GM23248 (cell line): ENCODE measurements at regions not wholly inside any gene's neighbourhood (a gene's known extent, or its start where the extent isn't known, plus 50 kb on each side); places are given as distances from the start of the nearest gene placed in this dataset.

Experiments used
- DNase-seq: peaks from one replicate; pipeline ENCODE4 v3.0.0-alpha.2; 2015
- H2AFZ ChIP-seq: fragments of 200-600 bp; sonication (generic); 2 replicates; pipeline ENCODE4 v1.6.1; 2016; ENCODE audit warnings: antibody characterized with exemption
- H3F3A ChIP-seq: fragments of 200-600 bp; sonication (generic); 2 replicates; pipeline ENCODE4 v1.6.1; 2016; ENCODE audit warnings: mild to moderate bottlenecking, antibody characterized with exemption, mixed run types; ENCODE audit not compliant: insufficient read depth
- H3K27ac ChIP-seq: fragments of 200-600 bp; sonication (generic); 2 replicates; pipeline ENCODE4 v1.5.1; 2016; ENCODE audit warnings: mild to moderate bottlenecking
- H3K27me3 ChIP-seq: fragments of 200-600 bp; sonication (generic); replicated peaks from 2 replicates; pipeline ENCODE4 v1.6.1; 2016; ENCODE audit warnings: mild to moderate bottlenecking; ENCODE audit not compliant: insufficient read depth
- H3K36me3 ChIP-seq: fragments of 200-600 bp; sonication (generic); 2 replicates; pipeline ENCODE4 v1.6.1; 2016; ENCODE audit warnings: low read depth, mild to moderate bottlenecking
- H3K4me1 ChIP-seq: fragments of 200-600 bp; sonication (generic); 2 replicates; pipeline ENCODE4 v1.6.1; 2016; ENCODE audit warnings: mild to moderate bottlenecking; ENCODE audit not compliant: insufficient read depth
- H3K4me2 ChIP-seq: fragments of 200-600 bp; sonication (generic); one replicate; pipeline ENCODE4 v1.6.1; 2016; ENCODE audit warnings: mild to moderate bottlenecking; ENCODE audit not compliant: unreplicated experiment
- H3K4me3 ChIP-seq: fragments of 200-600 bp; sonication (generic); 2 replicates; pipeline ENCODE4 v1.5.1; 2016; ENCODE audit warnings: mild to moderate bottlenecking
- H3K79me2 ChIP-seq: fragments of 200-600 bp; sonication (generic); 2 replicates; pipeline ENCODE4 v1.6.1; 2016; ENCODE audit warnings: mild to moderate bottlenecking; ENCODE audit not compliant: insufficient read depth
- H3K9ac ChIP-seq: fragments of 200-600 bp; sonication (generic); 2 replicates; pipeline ENCODE4 v1.6.1; 2016; ENCODE audit warnings: mild to moderate bottlenecking
- H3K9me2 ChIP-seq: fragments of 200-600 bp; sonication (generic); 2 replicates; pipeline ENCODE4 v1.6.1; 2016; ENCODE audit warnings: mixed run types, mild to moderate bottlenecking, moderate library complexity; ENCODE audit not compliant: insufficient read depth
- H3K9me3 ChIP-seq: fragments of 200-600 bp; sonication (generic); one replicate; pipeline ENCODE4 v1.6.1; 2017; ENCODE audit warnings: low read depth
- H4K20me1 ChIP-seq: fragments of 200-600 bp; sonication (generic); 2 replicates; pipeline ENCODE4 v1.6.0; 2016; ENCODE audit not compliant: insufficient read depth
- EZH2 ChIP-seq: fragments of 200-600 bp; sonication (generic); IDR thresholded peaks from 2 replicates; pipeline ENCODE4 v1.6.1; 2018; ENCODE audit warnings: antibody characterized with exemption, mild to moderate bottlenecking; ENCODE audit not compliant: insufficient read depth, poor library complexity, severe bottlenecking
- EZH2phosphoT487 ChIP-seq: fragments of 200-600 bp; sonication (generic); IDR thresholded peaks from 2 replicates; pipeline ENCODE4 v1.6.1; 2018; ENCODE audit warnings: antibody characterized with exemption, moderate library complexity, mild to moderate bottlenecking, low read depth; ENCODE audit not compliant: insufficient read depth
- WGBS, 2 experiments: methylation state at CpG; one replicate each; pipeline ENCODE4 v1.1.6; 2015 to 2017; ENCODE audit warnings: low lambda C conversion rate in 2 of 2, low coverage in 1 of 2; ENCODE audit errors: missing lambda C conversion rate in 2 of 2; 5-methylcytosine and 5-hydroxymethylcytosine counted together
- in situ Hi-C: fragments of 300-500 bp; cut with MboI; formaldehyde crosslinking; loops from 2 replicates; pipeline ENCODE4 v1.15.0; 2020

GRCh38 chr12:90659060-90659459 is 295.9 kb downstream of the CCER1 start:
- in situ Hi-C loops, result no loop called here
- Histone ChIP-seq H2AFZ (no peak overlapping the region), H3K27me3 (no peaks in the 10 kb centered on the region), H3K4me3 (no peak overlapping the region), H3K79me2 (no peaks in the 10 kb centered on the region), H3F3A (no peaks in the 10 kb centered on the region), H3K4me1 (no peaks in the 10 kb centered on the region), H4K20me1 (no peaks in the 10 kb centered on the region), H3K9me2 (no peaks in the 10 kb centered on the region), H3K9ac (no peak overlapping the region), H3K4me2 (no peak overlapping the region), H3K9me3 (no peaks in the 10 kb centered on the region), H3K36me3 (no peaks in the 10 kb centered on the region), H3K27ac (no peak overlapping the region)
- WGBS, 2 experiments, result 81 to 88% methylated on average over 2 of the region's 2 CpGs
- DNase-seq, result no peak
- TF ChIP-seq EZH2 (no peak), EZH2phosphoT487 (no peak)

GRCh38 chr12:90653040-90653439 is 301.9 kb downstream of the CCER1 start:
- H3K4me3 ChIP-seq, result no peak overlapping the region
- no peaks in the 10 kb centered on the region for H3K9me2 ChIP-seq
- H4K20me1 ChIP-seq, result no peaks in the 10 kb centered on the region
- no peaks in the 10 kb centered on the region for H3K36me3 ChIP-seq
- no peaks in the 10 kb centered on the region for H3K79me2 ChIP-seq
- H3F3A ChIP-seq, result 0 out of 2 replicates have a peak, but pooled peaks cover 6% of the 10 kb centered on the region
- in situ Hi-C loops, result no loop called here
- peak overlapping the region; percentile 32 for H3K27ac ChIP-seq
- 13 to 32% methylated on average over 2 of the region's 2 CpGs for WGBS, 2 experiments
- H3K27me3 ChIP-seq, result no peaks in the 10 kb centered on the region
- DNase-seq, result peak; percentile 84
- H2AFZ ChIP-seq, result no peak overlapping the region
- H3K4me1 ChIP-seq, result no peaks in the 10 kb centered on the region
- H3K9me3 ChIP-seq, result no peaks in the 10 kb centered on the region
- no peak overlapping the region for H3K4me2 ChIP-seq
- TF ChIP-seq EZH2phosphoT487, result no peak
- TF ChIP-seq EZH2, result no peak
- no peak overlapping the region for H3K9ac ChIP-seq

GRCh38 chr12:90652280-90652679 is 302.7 kb downstream of the CCER1 start:
- no peaks in the 10 kb centered on the region for H3K9me3 ChIP-seq
- H4K20me1 ChIP-seq, result no peaks in the 10 kb centered on the region
- H3K9ac ChIP-seq, result no peak overlapping the region
- no peaks in the 10 kb centered on the region for H3K9me2 ChIP-seq
- no peaks in the 10 kb centered on the region for H3K36me3 ChIP-seq
- no peaks in the 10 kb centered on the region for H3K79me2 ChIP-seq
- TF ChIP-seq EZH2 (no peak), EZH2phosphoT487 (no peak)
- no peak overlapping the region for H3K4me2 ChIP-seq
- 64 to 70% methylated on average over 2 of the region's 2 CpGs for WGBS, 2 experiments
- 0 out of 2 replicates have a peak, but pooled peaks cover 6% of the 10 kb centered on the region for H3F3A ChIP-seq
- in situ Hi-C loops, result no loop called here
- H2AFZ ChIP-seq, result no peak overlapping the region
- no peaks in the 10 kb centered on the region for H3K4me1 ChIP-seq
- no peak overlapping the region for H3K27ac ChIP-seq
- no peaks in the 10 kb centered on the region for H3K27me3 ChIP-seq
- H3K4me3 ChIP-seq, result no peak overlapping the region
- no peak for DNase-seq

- Histone ChIP-seq H3K27ac (no peak overlapping the region), H3K36me3 (no peaks in the 10 kb centered on the region), H3K4me2 (no peak overlapping the region), H3K4me3 (no peak overlapping the region), H3K9me3 (no peaks in the 10 kb centered on the region), H3K79me2 (no peaks in the 10 kb centered on the region), H3K4me1 (no peaks in the 10 kb centered on the region), H4K20me1 (no peaks in the 10 kb centered on the region), H3K27me3 (no peaks in the 10 kb centered on the region), H3K9me2 (no peaks in the 10 kb centered on the region), H3K9ac (no peak overlapping the region), H2AFZ (no peak overlapping the region), H3F3A (no peaks in the 10 kb centered on the region)
- in situ Hi-C loops, result no loop called here
- no peak for DNase-seq
- TF ChIP-seq EZH2 (no peak), EZH2phosphoT487 (no peak)
- 62 to 76% methylated on average over 1 of the region's 1 CpG for WGBS, 2 experiments
Observed at GRCh38 chr12:90645181-90645580, 309.8 kb downstream of the CCER1 start.

GRCh38 chr12:90631591-90632212 is 323.3 kb downstream of the CCER1 start:
- H3K27ac ChIP-seq, result no peak overlapping the region
- TF ChIP-seq EZH2 (no peak), EZH2phosphoT487 (no peak)
- H4K20me1 ChIP-seq, result no peaks in the 10 kb centered on the region
- H3K9me3 ChIP-seq, result no peaks in the 10 kb centered on the region
- H3K4me2 ChIP-seq, result no peak overlapping the region
- H3K4me1 ChIP-seq, result peaks cover 6% of the 10 kb centered on the region; the same call in 1 of the 2 replicates
- H3K9me2 ChIP-seq, result no peaks in the 10 kb centered on the region
- WGBS, 2 experiments, result 0% methylated on average over 1 of the region's 1 CpG
- H3K36me3 ChIP-seq, result no peaks in the 10 kb centered on the region
- H3K4me3 ChIP-seq, result no peak overlapping the region
- no peak overlapping the region for H2AFZ ChIP-seq
- no peak overlapping the region for H3K9ac ChIP-seq
- DNase-seq, result no peak
- in situ Hi-C loops, result no loop called here
- no peaks in the 10 kb centered on the region for H3F3A ChIP-seq
- H3K27me3 ChIP-seq, result no peaks in the 10 kb centered on the region
- H3K79me2 ChIP-seq, result no peaks in the 10 kb centered on the region
